ENCODE measurements at regions not wholly inside any gene's neighbourhood (a gene's known extent, or its start where the extent isn't known, plus 50 kb on each side); places are given as distances from the start of the nearest gene placed in this dataset.

GRCh38 chr9:23887781-23888180, 61.7 kb upstream of the ELAVL2 start:
- no peak for DNase-seq

All from NCI-H1930 (cell line).